GM10266 (cell line): ENCODE measurements at regions not wholly inside any gene's neighbourhood (a gene's known extent, or its start where the extent isn't known, plus 50 kb on each side); places are given as distances from the start of the nearest gene placed in this dataset.
"Not testable (repeated sequence)": the region's sequence is repeated elsewhere in the genome, so short reads cannot be mapped to it uniquely, and the experiment has no call there.

Experiments used
- DNase-seq: peaks from one replicate; pipeline ENCODE4 v3.0.0; 2012; ENCODE audit errors: extremely low spot score
- TF ChIP-seq, protein P1 (sequence below): IDR thresholded peaks from 2 replicates; pipeline ENCODE4 v1.5.1; 2012; ENCODE audit warnings: mild to moderate bottlenecking, low read depth; ENCODE audit not compliant: control insufficient read depth, insufficient read depth; ENCODE audit errors: missing control alignments

DNA sequence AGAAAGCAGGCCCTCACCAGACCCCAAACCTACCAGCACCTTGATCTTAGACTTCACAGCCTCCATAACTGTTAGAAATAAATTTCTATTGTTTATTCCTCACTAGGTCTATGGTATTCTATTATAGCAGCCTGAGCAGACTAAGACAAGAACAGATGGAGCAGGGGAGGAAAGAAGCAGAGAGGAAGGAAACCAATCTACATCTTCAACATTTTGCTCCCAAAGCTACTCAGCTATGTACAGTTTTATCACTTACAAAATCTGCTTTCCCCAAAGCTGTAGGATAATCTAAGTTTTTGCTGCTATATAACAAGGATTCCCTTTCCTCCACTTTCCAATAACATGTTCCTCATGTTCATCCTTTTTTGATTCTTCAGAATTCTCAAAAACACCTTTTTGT, 274.4 kb upstream of the CHAC2 start:
- TF ChIP-seq, protein P1, sequence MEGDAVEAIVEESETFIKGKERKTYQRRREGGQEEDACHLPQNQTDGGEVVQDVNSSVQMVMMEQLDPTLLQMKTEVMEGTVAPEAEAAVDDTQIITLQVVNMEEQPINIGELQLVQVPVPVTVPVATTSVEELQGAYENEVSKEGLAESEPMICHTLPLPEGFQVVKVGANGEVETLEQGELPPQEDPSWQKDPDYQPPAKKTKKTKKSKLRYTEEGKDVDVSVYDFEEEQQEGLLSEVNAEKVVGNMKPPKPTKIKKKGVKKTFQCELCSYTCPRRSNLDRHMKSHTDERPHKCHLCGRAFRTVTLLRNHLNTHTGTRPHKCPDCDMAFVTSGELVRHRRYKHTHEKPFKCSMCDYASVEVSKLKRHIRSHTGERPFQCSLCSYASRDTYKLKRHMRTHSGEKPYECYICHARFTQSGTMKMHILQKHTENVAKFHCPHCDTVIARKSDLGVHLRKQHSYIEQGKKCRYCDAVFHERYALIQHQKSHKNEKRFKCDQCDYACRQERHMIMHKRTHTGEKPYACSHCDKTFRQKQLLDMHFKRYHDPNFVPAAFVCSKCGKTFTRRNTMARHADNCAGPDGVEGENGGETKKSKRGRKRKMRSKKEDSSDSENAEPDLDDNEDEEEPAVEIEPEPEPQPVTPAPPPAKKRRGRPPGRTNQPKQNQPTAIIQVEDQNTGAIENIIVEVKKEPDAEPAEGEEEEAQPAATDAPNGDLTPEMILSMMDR = no peak
- no peak for DNase-seq

DNA sequence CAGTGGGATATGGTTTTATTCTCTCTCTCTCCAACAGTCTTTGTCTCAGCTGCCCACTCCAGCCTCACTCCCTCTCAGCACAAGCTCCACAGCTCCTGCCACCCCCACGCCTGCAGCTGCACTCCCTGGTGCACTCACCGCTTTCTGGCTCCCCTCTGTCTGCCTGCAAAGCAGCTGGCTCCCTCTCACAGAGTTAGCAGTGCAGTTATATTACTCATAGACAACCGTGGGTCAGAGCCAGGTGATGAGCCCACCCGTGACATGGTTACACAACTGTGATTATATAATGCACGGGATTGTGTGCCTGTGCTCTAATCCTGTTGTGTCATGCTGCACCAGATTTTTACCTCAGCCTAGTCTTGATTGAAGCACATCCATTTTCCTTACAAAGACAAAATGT, 276.9 kb upstream of the CHAC2 start:
- DNase-seq = no peak
- TF ChIP-seq, protein P1 = no peak

DNA sequence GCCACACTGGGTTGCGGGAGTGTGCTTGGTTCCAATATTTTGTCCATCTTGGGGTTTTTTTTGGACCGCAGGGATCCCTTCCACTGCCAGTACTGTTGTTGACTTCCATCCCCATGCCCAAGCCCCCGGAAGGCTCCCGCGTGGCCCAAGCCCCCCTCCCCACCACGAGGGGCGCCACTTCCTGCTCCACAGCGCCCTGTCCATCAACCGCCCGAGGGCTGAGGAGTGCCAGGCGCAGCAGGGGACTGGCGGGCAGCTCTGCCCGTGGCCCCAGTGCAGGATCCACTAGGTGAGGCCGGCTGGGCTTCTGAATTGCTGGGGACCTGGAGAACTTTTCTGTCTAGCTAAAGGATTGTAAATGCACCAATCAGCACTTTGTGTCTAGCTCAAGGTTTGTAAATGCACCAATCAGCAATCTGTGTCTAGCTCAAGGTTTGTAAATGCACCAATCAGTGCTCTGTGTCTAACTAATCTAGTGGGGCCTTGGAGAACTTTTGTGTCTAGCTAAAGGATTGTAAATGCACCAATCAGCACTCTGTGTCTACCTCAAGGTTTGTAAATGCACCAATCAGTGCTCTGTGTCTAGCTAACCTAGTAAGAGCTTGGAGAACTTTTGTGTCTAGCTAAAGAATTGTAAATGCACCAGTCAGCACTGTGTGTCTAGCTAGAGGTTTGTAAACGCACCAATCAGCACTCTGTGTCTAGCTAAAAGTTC, 281.3 kb upstream of the CHAC2 start:
- DNase-seq = not testable (repeated sequence)

DNA sequence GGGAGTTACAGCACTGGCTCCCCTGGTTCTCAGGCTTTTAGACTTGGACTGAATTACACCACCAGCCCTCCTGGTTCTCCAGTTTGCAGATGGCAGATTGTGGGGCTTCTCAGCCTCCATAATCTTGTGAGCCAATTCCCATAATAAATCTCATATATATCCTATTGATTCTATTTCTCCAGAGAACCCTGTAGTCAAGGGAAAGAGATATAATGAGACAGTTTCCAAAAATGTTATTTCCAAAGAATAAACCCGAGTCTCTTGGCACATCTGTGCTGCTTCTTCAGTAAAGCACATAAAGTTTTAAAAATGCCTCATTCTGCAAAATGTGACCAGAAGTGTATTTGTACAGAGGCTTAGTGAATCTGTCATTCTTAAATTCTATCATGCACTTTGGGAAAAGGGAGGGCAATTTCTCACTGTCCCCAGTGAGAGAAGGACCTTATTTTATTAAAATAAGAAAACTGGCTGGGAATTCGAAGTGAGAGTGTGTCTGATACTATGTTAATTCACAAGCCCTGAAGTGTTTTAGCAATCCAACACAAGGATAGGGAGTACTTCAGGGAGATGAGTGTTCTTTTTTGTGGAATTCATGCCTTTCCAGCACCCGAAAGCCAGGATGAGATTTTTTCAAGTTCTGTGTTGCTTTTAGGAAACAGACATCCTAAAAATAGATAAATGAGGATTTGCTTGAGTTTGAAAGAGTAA, 282.4 kb upstream of the CHAC2 start:
- TF ChIP-seq, protein P1 = no peak

DNA sequence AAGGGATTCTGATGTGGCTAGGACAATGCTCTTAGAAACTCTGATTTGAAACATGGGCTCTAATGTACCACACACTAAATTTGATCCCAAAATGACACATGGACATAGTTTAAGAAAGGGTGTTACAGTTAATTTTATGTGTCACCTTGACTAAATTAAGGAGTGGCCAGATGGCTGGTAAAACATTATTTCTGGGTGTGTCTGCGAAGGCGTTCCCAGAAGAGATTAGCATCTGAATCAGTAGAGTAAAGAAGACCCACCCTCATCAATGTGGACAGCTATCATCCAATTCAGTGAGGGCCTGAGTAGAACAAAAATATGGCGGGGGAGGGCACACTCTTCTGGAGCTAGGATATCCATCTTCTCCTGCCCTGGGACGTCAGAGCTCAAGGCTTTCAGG, 283.1 kb upstream of the CHAC2 start:
- no peak for DNase-seq

More for the DNA sequence above, 282.4 kb upstream of the CHAC2 start:
- no peak for DNase-seq

DNA sequence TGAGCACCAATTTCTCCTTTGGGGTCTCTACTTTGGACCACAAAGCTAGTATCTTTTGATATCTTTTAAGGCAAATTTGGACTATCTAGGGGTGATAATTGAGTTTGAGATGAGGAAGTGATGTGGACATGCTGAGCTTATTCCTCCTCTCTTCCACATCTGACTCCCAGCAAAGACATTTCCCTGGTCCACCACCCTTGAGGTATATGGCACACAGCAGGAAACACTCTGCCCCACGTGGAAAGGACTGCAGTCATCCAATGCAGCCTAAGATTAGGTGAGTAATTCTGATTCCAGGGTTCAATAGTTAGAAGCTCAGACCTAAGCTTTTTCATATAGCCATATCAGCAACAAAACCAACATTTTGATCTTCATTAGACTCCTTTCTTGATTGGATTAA, 290.1 kb upstream of the CHAC2 start:
- TF ChIP-seq, protein P1 = no peak
- DNase-seq = no peak

More for the DNA sequence above, 283.1 kb upstream of the CHAC2 start:
- TF ChIP-seq, protein P1 = no peak

DNA sequence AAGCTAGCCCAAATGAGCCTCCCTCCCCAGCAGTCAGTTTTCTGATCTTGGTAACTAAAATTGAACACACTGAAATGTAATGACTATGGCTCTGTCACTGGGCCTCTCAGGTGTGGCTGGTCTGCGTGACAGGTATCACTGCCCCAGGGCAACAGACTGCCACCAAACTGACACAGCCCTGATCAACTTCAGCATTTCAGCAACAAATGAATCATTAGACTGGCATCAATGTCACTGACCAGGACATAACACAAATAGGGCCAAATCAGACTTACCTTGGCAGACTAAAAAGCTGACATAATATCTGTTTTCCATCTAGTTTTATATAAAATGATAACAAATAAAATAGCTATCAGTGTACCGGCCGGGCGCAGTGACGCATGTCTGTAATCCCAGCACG, 290.8 kb upstream of the CHAC2 start:
- DNase-seq = no peak
- TF ChIP-seq, protein P1 = no peak
